Fibroblast of lung (primary cell): ENCODE measurements at regions not wholly inside any gene's neighbourhood (a gene's known extent, or its start where the extent isn't known, plus 50 kb on each side); places are given as distances from the start of the nearest gene placed in this dataset.
"Not testable (repeated sequence)": the region's sequence is repeated elsewhere in the genome, so short reads cannot be mapped to it uniquely, and the experiment has no call there.

Experiments used
- DNase-seq, 2 donors: peaks; one replicate each; pipeline versions ENCODE4 v3.0.0 to v3.0.0-alpha.2; 2010; ENCODE audit warnings: low read depth in 2 of 2
- H2AFZ ChIP-seq: 2 replicates; pipeline ENCODE4 v1.5.1; 2012; ENCODE audit warnings: low read length, control low read depth, inconsistent platforms
- H3K27ac ChIP-seq: 2 replicates; pipeline ENCODE4 v1.5.1; 2011; ENCODE audit warnings: low read length, control low read depth; ENCODE audit not compliant: insufficient read depth
- H3K27me3 ChIP-seq: 2 replicates; pipeline ENCODE4 v1.5.1; 2011; ENCODE audit warnings: mild to moderate bottlenecking, low read length; ENCODE audit not compliant: control insufficient read depth, insufficient read depth
- H3K36me3 ChIP-seq: 2 replicates; pipeline ENCODE4 v1.5.1; 2011; ENCODE audit warnings: low read length; ENCODE audit not compliant: control insufficient read depth, insufficient read depth
- H3K4me1 ChIP-seq: 2 replicates; pipeline ENCODE4 v1.5.1; 2011; ENCODE audit warnings: low read length; ENCODE audit not compliant: control insufficient read depth, insufficient read depth; ENCODE audit errors: extremely low read depth
- H3K4me2 ChIP-seq: 2 replicates; pipeline ENCODE4 v1.5.1; 2011; ENCODE audit warnings: low read length, control low read depth; ENCODE audit not compliant: insufficient read depth; ENCODE audit errors: extremely low read depth
- H3K4me3 ChIP-seq, 4 experiments: fragments of 200-600 bp in 1 of 4; sonication (generic) in 1 of 4; replicated peaks in 1 of 4; 2 replicates each; pipeline ENCODE4 v1.5.1; 2011 to 2016; ENCODE audit warnings: low read length in 4 of 4, low read depth in 3 of 4, mild to moderate bottlenecking in 3 of 4, control low read depth in 2 of 4, inconsistent platforms in 1 of 4, mixed read lengths in 1 of 4; ENCODE audit not compliant: insufficient read depth in 1 of 4; ENCODE audit errors: control extremely low read depth in 1 of 4
- H3K79me2 ChIP-seq: 2 replicates; pipeline ENCODE4 v1.5.1; 2012; ENCODE audit warnings: mild to moderate bottlenecking, low read length, inconsistent platforms; ENCODE audit not compliant: control insufficient read depth, insufficient read depth
- H3K9ac ChIP-seq: 2 replicates; pipeline ENCODE4 v1.5.1; 2011; ENCODE audit warnings: mild to moderate bottlenecking, low read length, control low read depth; ENCODE audit not compliant: insufficient read depth
- H3K9me3 ChIP-seq: 2 replicates; pipeline ENCODE4 v1.5.1; 2012; ENCODE audit warnings: low read depth, low read length; ENCODE audit not compliant: control insufficient read depth, insufficient read depth
- H4K20me1 ChIP-seq: 2 replicates; pipeline ENCODE4 v1.5.1; 2011; ENCODE audit warnings: low read length; ENCODE audit not compliant: control insufficient read depth, insufficient read depth; ENCODE audit errors: extremely low read depth
- CTCF ChIP-seq, 2 donors: IDR thresholded peaks in 1 of 2; conservative IDR thresholded peaks in 1 of 2; 1 replicate in 1 of 2; 2 replicates in 1 of 2; pipeline ENCODE4 v1.5.1; 2011 to 2012; ENCODE audit warnings: low read length in 2 of 2, control low read depth in 1 of 2, inconsistent platforms in 1 of 2, low read depth in 1 of 2, mild to moderate bottlenecking in 1 of 2
- EZH2 ChIP-seq: IDR thresholded peaks from 2 replicates; pipeline ENCODE4 v1.5.1; 2012; ENCODE audit warnings: low read length, control low read depth, mild to moderate bottlenecking; ENCODE audit errors: missing control alignments

GRCh38 chr2:7384773-7385349 is 467.6 kb downstream of the RNF144A start:
- H2AFZ ChIP-seq: no peak overlapping the region
- DNase-seq: no peak
- no peak overlapping the region for H3K4me3 ChIP-seq
- no peaks in the 10 kb centered on the region for H3K79me2 ChIP-seq
- H3K4me1 ChIP-seq: no peaks in the 10 kb centered on the region
- no peaks in the 10 kb centered on the region for H3K36me3 ChIP-seq
- H3K27ac ChIP-seq: no peak overlapping the region
- no peak overlapping the region for H3K4me2 ChIP-seq
- H3K9me3 ChIP-seq: no peaks in the 10 kb centered on the region
- no peaks in the 10 kb centered on the region for H3K27me3 ChIP-seq
- TF ChIP-seq CTCF (conservative IDR thresholded peaks at IDR 0.05 in 1 of 2, IDR thresholded peaks at IDR 0.05 in 1 of 2; ENCODE audit: low read depth in 1 of 2, low read length in 2 of 2): no peak
- no peak for TF ChIP-seq EZH2
- H3K9ac ChIP-seq: no peak overlapping the region
- H4K20me1 ChIP-seq: no peaks in the 10 kb centered on the region

GRCh38 chr2:7390311-7390710 is 473.1 kb downstream of the RNF144A start:
- not testable (repeated sequence) for DNase-seq, H3K36me3 ChIP-seq

GRCh38 chr2:7392076-7392787 is 475.0 kb downstream of the RNF144A start:
- no peak for DNase-seq
- Histone ChIP-seq H3K9ac (no peak overlapping the region), H3K79me2 (no peaks in the 10 kb centered on the region), H3K4me2 (no peak overlapping the region), H4K20me1 (no peaks in the 10 kb centered on the region), H3K4me3 (no peak overlapping the region), H2AFZ (no peak overlapping the region), H3K9me3 (no peaks in the 10 kb centered on the region), H3K27ac (no peak overlapping the region), H3K27me3 (no peaks in the 10 kb centered on the region), H3K36me3 (no peaks in the 10 kb centered on the region), H3K4me1 (no peaks in the 10 kb centered on the region)
- TF ChIP-seq EZH2 (no peak), CTCF (conservative IDR thresholded peaks at IDR 0.05 in 1 of 2, IDR thresholded peaks at IDR 0.05 in 1 of 2; ENCODE audit: low read depth in 1 of 2, low read length in 2 of 2) (no peak)

More at GRCh38 chr2:7390311-7390710, 473.1 kb downstream of the RNF144A start:
- not testable (repeated sequence) for H2AFZ ChIP-seq, H3K9me3 ChIP-seq, H3K4me3 ChIP-seq, H3K27me3 ChIP-seq, H3K9ac ChIP-seq, H4K20me1 ChIP-seq, H3K27ac ChIP-seq, H3K4me1 ChIP-seq, H3K4me2 ChIP-seq, H3K79me2 ChIP-seq
